H1 (cell line): ENCODE measurements at regions not wholly inside any gene's neighbourhood (a gene's known extent, or its start where the extent isn't known, plus 50 kb on each side); places are given as distances from the start of the nearest gene placed in this dataset.

Source experiments
- CBX8 ChIP-seq: fragments of 300-800, 300-1000 bp; sonication (generic); IDR thresholded peaks from 2 replicates; pipeline ENCODE4 v1.7.1; 2016; ENCODE audit warnings: low read depth, low read length, borderline replicate concordance
- CHD2 ChIP-seq: IDR thresholded peaks from 2 replicates; pipeline ENCODE4 v1.6.1; 2012; ENCODE audit warnings: low read length, improper control_type of control experiment
- CREB1 ChIP-seq: IDR thresholded peaks from 2 replicates; pipeline ENCODE4 v1.6.1; 2012; ENCODE audit warnings: inconsistent platforms
- NRF1 ChIP-seq: IDR thresholded peaks from 2 replicates; pipeline ENCODE4 v1.6.1; 2011; ENCODE audit warnings: mild to moderate bottlenecking, low read depth, low read length, improper control_type of control experiment
- PHF8 ChIP-seq: fragments of 200-600 bp; sonication (generic); conservative IDR thresholded peaks from 2 replicates; pipeline ENCODE4 v1.7.1; 2012; ENCODE audit warnings: low read depth, mild to moderate bottlenecking, inconsistent platforms, low read length, moderate library complexity
- POLR2A ChIP-seq, 2 experiments: IDR thresholded peaks; 1 replicate in 1 of 2; 2 replicates in 1 of 2; pipeline ENCODE4 v1.6.1; 2011; ENCODE audit warnings: low read depth in 2 of 2, low read length in 2 of 2, mild to moderate bottlenecking in 2 of 2; ENCODE audit errors: control extremely low read depth in 1 of 2
- SIX5 ChIP-seq: IDR thresholded peaks from 2 replicates; pipeline ENCODE4 v1.6.1; 2011; ENCODE audit warnings: mild to moderate bottlenecking, low read depth, low read length
- SP2 ChIP-seq: IDR thresholded peaks from 2 replicates; pipeline ENCODE4 v1.6.1; 2012; ENCODE audit warnings: mild to moderate bottlenecking, low read length, inconsistent platforms
- YY1 ChIP-seq: IDR thresholded peaks from 2 replicates; pipeline ENCODE4 v1.6.1; 2011; ENCODE audit warnings: low read depth, mild to moderate bottlenecking, low read length
- TF ChIP-seq, protein P1 (sequence below), 3 experiments: IDR thresholded peaks; 1 replicate in 2 of 3; 2 replicates in 1 of 3; pipeline versions ENCODE4 v1.5.1 to v1.6.1; 2011; ENCODE audit warnings: low read length in 3 of 3, mild to moderate bottlenecking in 3 of 3, inconsistent platforms in 2 of 3, low read depth in 1 of 3, moderate library complexity in 1 of 3; ENCODE audit not compliant: insufficient read depth in 1 of 3; ENCODE audit errors: control extremely low read depth in 1 of 3
- TF ChIP-seq, protein P2 (sequence below): IDR thresholded peaks from 2 replicates; pipeline ENCODE4 v1.6.1; 2011; ENCODE audit warnings: low read length, improper control_type of control experiment

DNA sequence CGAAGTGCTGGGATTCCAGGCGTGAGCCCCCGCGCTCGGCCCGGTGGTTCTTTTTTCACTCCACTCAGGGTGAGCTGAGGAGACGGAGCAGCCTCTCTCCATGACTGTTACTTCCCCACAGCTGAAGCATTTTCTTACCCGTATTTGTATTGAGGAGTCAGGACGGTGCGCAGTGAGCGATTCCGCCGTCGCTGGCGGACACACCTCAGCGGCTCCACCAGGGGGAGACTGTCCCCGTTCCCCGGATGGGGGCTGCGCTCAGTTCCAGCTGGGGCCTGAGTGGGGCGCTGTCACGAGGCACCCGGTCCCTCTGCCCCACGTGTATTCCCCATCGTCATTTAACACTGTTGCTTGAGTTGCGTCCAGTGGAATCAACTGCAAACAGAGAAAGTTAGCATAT lies 844.0 kb upstream of the FRG1 start:
- TF ChIP-seq CHD2 (no peak), POLR2A (IDR thresholded peaks at IDR 0.05; ENCODE audit: control extremely low read depth in 1 of 2, low read depth in 2 of 2, low read length in 2 of 2) (no peak), NRF1 (no peak), CREB1 (no peak), SIX5 (no peak), PHF8 (no peak), CBX8 (no peak), SP2 (no peak), YY1 (no peak)
- TF ChIP-seq, protein P1, sequence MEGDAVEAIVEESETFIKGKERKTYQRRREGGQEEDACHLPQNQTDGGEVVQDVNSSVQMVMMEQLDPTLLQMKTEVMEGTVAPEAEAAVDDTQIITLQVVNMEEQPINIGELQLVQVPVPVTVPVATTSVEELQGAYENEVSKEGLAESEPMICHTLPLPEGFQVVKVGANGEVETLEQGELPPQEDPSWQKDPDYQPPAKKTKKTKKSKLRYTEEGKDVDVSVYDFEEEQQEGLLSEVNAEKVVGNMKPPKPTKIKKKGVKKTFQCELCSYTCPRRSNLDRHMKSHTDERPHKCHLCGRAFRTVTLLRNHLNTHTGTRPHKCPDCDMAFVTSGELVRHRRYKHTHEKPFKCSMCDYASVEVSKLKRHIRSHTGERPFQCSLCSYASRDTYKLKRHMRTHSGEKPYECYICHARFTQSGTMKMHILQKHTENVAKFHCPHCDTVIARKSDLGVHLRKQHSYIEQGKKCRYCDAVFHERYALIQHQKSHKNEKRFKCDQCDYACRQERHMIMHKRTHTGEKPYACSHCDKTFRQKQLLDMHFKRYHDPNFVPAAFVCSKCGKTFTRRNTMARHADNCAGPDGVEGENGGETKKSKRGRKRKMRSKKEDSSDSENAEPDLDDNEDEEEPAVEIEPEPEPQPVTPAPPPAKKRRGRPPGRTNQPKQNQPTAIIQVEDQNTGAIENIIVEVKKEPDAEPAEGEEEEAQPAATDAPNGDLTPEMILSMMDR (IDR thresholded peaks at IDR 0.05; ENCODE audit: control extremely low read depth in 1 of 3, insufficient read depth in 1 of 3, low read depth in 1 of 3, low read length in 3 of 3), result peak; percentile 87 to 99 (median 89)
- TF ChIP-seq, protein P2, sequence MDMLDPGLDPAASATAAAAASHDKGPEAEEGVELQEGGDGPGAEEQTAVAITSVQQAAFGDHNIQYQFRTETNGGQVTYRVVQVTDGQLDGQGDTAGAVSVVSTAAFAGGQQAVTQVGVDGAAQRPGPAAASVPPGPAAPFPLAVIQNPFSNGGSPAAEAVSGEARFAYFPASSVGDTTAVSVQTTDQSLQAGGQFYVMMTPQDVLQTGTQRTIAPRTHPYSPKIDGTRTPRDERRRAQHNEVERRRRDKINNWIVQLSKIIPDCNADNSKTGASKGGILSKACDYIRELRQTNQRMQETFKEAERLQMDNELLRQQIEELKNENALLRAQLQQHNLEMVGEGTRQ, result 0 out of 2 replicates have a peak, but pooled peaks have one; percentile 3
